Keratinocyte (primary cell): ENCODE measurements at regions not wholly inside any gene's neighbourhood (a gene's known extent, or its start where the extent isn't known, plus 50 kb on each side); places are given as distances from the start of the nearest gene placed in this dataset.

Experiments
- DNase-seq: peaks from one replicate; pipeline ENCODE4 v3.0.0-alpha.2; 2011; ENCODE audit warnings: low read depth, missing footprints, low spot score
- FAIRE-seq: peaks from 2 replicates; lab custom pipeline; 2011; peaks lifted over from hg19 to GRCh38; lab: Jason Lieb, UNC
- H2AFZ ChIP-seq: 2 replicates; pipeline ENCODE4 v1.6.0; 2012; ENCODE audit warnings: low read length, control low read depth, inconsistent platforms; ENCODE audit not compliant: control insufficient read depth
- H3K27ac ChIP-seq: 2 replicates; pipeline ENCODE4 v1.5.1; 2011; ENCODE audit warnings: low read length; ENCODE audit not compliant: control insufficient read depth, insufficient read depth
- H3K27me3 ChIP-seq: 3 replicates; pipeline ENCODE4 v1.6.0; 2011; ENCODE audit warnings: low read length; ENCODE audit not compliant: control insufficient read depth, insufficient read depth; ENCODE audit errors: extremely low read depth
- H3K36me3 ChIP-seq, 2 experiments: 2 replicates in 1 of 2; 3 replicates in 1 of 2; pipeline ENCODE4 v1.5.1; 2011; ENCODE audit warnings: low read length in 2 of 2, mild to moderate bottlenecking in 1 of 2; ENCODE audit not compliant: control insufficient read depth in 2 of 2, insufficient read depth in 2 of 2; ENCODE audit errors: extremely low read depth in 1 of 2
- H3K4me1 ChIP-seq: 3 replicates; pipeline ENCODE4 v1.5.1; 2011; ENCODE audit warnings: low read length; ENCODE audit not compliant: control insufficient read depth, insufficient read depth; ENCODE audit errors: extremely low read depth
- H3K4me2 ChIP-seq: 3 replicates; pipeline ENCODE4 v1.6.0; 2011; ENCODE audit warnings: low read depth, low read length; ENCODE audit not compliant: control insufficient read depth, insufficient read depth; ENCODE audit errors: extremely low read depth
- H3K4me3 ChIP-seq, 3 experiments: fragments of 200-600 bp in 1 of 3; sonication (generic) in 1 of 3; 2 replicates in 2 of 3; 3 replicates in 1 of 3; pipeline ENCODE4 v1.5.1; 2011 to 2016; ENCODE audit warnings: low read length in 3 of 3, mild to moderate bottlenecking in 3 of 3, control low read depth in 2 of 3, inconsistent platforms in 1 of 3, low read depth in 1 of 3, mixed read lengths in 1 of 3, mixed run types in 1 of 3, moderate library complexity in 1 of 3; ENCODE audit not compliant: control insufficient read depth in 2 of 3, insufficient read depth in 2 of 3; ENCODE audit errors: extremely low read depth in 1 of 3
- H3K79me2 ChIP-seq: 2 replicates; pipeline ENCODE4 v1.6.0; 2012; ENCODE audit warnings: low read length; ENCODE audit not compliant: control insufficient read depth, insufficient read depth
- H3K9ac ChIP-seq: 3 replicates; pipeline ENCODE4 v1.6.0; 2011; ENCODE audit warnings: low read length; ENCODE audit not compliant: control insufficient read depth, insufficient read depth; ENCODE audit errors: extremely low read depth
- H3K9me1 ChIP-seq: 3 replicates; pipeline ENCODE4 v1.6.0; 2011; ENCODE audit warnings: low read length; ENCODE audit not compliant: control insufficient read depth, insufficient read depth; ENCODE audit errors: extremely low read depth
- H3K9me3 ChIP-seq: 2 replicates; pipeline ENCODE4 v1.5.1; 2012; ENCODE audit warnings: low read depth, low read length; ENCODE audit not compliant: control insufficient read depth
- H4K20me1 ChIP-seq: 3 replicates; pipeline ENCODE4 v1.6.0; 2011; ENCODE audit warnings: low read length; ENCODE audit not compliant: control insufficient read depth, insufficient read depth; ENCODE audit errors: extremely low read depth
- EZH2 ChIP-seq: IDR thresholded peaks from one replicate; pipeline ENCODE4 v1.6.1; 2012; ENCODE audit warnings: inconsistent platforms, mild to moderate bottlenecking, low read length, moderate library complexity
- dilution Hi-C: fragments of 300-500 bp; cut with MboI; formaldehyde crosslinking; loops from one replicate; pipeline ENCODE4 v1.7.0; 2020; ENCODE audit warnings: low sequenced_read_pairs; ENCODE audit not compliant: extremely low pct_ligation_motif_present
- TF ChIP-seq, protein P1 (sequence below), 3 experiments: IDR thresholded peaks in 1 of 3; conservative IDR thresholded peaks in 1 of 3; optimal IDR thresholded peaks in 1 of 3; 2 replicates in 2 of 3; 3 replicates in 1 of 3; pipeline versions ENCODE3 to v1.5.1; 2011; ENCODE audit warnings: low read length in 3 of 3, mild to moderate bottlenecking in 3 of 3, moderate library complexity in 2 of 3, control low read depth in 1 of 3, inconsistent platforms in 1 of 3; ENCODE audit not compliant: insufficient read depth in 2 of 3; ENCODE audit errors: extremely low read depth in 1 of 3

GRCh38 chr10:131724891-131725580 is 175.8 kb upstream of the PPP2R2D start:
- no peak for DNase-seq

GRCh38 chr10:131725581-131726069 is 175.2 kb upstream of the PPP2R2D start:
- no peak for TF ChIP-seq EZH2
- TF ChIP-seq, protein P1, sequence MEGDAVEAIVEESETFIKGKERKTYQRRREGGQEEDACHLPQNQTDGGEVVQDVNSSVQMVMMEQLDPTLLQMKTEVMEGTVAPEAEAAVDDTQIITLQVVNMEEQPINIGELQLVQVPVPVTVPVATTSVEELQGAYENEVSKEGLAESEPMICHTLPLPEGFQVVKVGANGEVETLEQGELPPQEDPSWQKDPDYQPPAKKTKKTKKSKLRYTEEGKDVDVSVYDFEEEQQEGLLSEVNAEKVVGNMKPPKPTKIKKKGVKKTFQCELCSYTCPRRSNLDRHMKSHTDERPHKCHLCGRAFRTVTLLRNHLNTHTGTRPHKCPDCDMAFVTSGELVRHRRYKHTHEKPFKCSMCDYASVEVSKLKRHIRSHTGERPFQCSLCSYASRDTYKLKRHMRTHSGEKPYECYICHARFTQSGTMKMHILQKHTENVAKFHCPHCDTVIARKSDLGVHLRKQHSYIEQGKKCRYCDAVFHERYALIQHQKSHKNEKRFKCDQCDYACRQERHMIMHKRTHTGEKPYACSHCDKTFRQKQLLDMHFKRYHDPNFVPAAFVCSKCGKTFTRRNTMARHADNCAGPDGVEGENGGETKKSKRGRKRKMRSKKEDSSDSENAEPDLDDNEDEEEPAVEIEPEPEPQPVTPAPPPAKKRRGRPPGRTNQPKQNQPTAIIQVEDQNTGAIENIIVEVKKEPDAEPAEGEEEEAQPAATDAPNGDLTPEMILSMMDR (optimal IDR thresholded peaks at IDR 0.05 in 1 of 3, IDR thresholded peaks at IDR 0.05 in 1 of 3, conservative IDR thresholded peaks at IDR 0.05 in 1 of 3; ENCODE audit: extremely low read depth in 1 of 3, insufficient read depth in 2 of 3, low read length in 3 of 3) = no peak
- H3K27ac ChIP-seq = no peak overlapping the region
- no peaks in the 10 kb centered on the region for H3K79me2 ChIP-seq
- H3K4me3 ChIP-seq = no peak overlapping the region
- FAIRE-seq (no peak), DNase-seq (no peak)
- H3K9me1 ChIP-seq = no peaks in the 10 kb centered on the region
- H4K20me1 ChIP-seq = no peaks in the 10 kb centered on the region
- dilution Hi-C loops = no loop called here
- H2AFZ ChIP-seq = no peak overlapping the region
- H3K36me3 ChIP-seq = no peaks in the 10 kb centered on the region
- H3K9ac ChIP-seq = no peak overlapping the region
- no peaks in the 10 kb centered on the region for H3K27me3 ChIP-seq
- H3K4me1 ChIP-seq = no peaks in the 10 kb centered on the region
- H3K9me3 ChIP-seq = peaks cover 14% of the 10 kb centered on the region
- no peak overlapping the region for H3K4me2 ChIP-seq

More at GRCh38 chr10:131724891-131725580, 175.8 kb upstream of the PPP2R2D start:
- H3K4me3 ChIP-seq = no peak overlapping the region
- no peak overlapping the region for H3K27ac ChIP-seq
- H3K9ac ChIP-seq = no peak overlapping the region
- H3K9me1 ChIP-seq = no peaks in the 10 kb centered on the region
- H3K79me2 ChIP-seq = no peaks in the 10 kb centered on the region
- H3K4me1 ChIP-seq = no peaks in the 10 kb centered on the region
- no peaks in the 10 kb centered on the region for H3K36me3 ChIP-seq
- peaks cover 14% of the 10 kb centered on the region for H3K9me3 ChIP-seq
- no peak for TF ChIP-seq EZH2
- TF ChIP-seq, protein P1 (optimal IDR thresholded peaks at IDR 0.05 in 1 of 3, IDR thresholded peaks at IDR 0.05 in 1 of 3, conservative IDR thresholded peaks at IDR 0.05 in 1 of 3; ENCODE audit: extremely low read depth in 1 of 3, insufficient read depth in 2 of 3, low read length in 3 of 3) = no peak
- dilution Hi-C loops = no loop called here
- H3K4me2 ChIP-seq = no peak overlapping the region
- no peaks in the 10 kb centered on the region for H4K20me1 ChIP-seq
- FAIRE-seq = no peak
- H3K27me3 ChIP-seq = no peaks in the 10 kb centered on the region
- H2AFZ ChIP-seq = no peak overlapping the region
